Left lung (tissue), 4 donors: ENCODE measurements at regions not wholly inside any gene's neighbourhood (a gene's known extent, or its start where the extent isn't known, plus 50 kb on each side); places are given as distances from the start of the nearest gene placed in this dataset.

Source experiments
- ATAC-seq: fragments of 200-7000 bp; cut with Tn5 transposase; one replicate; pipeline ENCODE4 v1.9.1; 2020; ENCODE audit warnings: moderate library complexity
- DNase-seq, 4 donors: peaks; one replicate each; pipeline ENCODE4 v3.0.0-alpha.2; 2013 to 2020
- H3K27ac ChIP-seq, 2 donors: fragments of 200-600 bp; sonication (generic) in 1 of 2; one replicate each; pipeline versions ENCODE4 v1.5.0 to v1.8.0; 2020 to 2021
- H3K27me3 ChIP-seq, 2 donors: fragments of 200-600 bp; sonication (generic) in 1 of 2; one replicate each; pipeline versions ENCODE4 v1.5.0 to v1.8.0; 2020 to 2021
- H3K36me3 ChIP-seq, 2 donors: fragments of 200-600 bp; sonication (generic) in 1 of 2; one replicate each; pipeline versions ENCODE4 v1.5.0 to v1.8.0; 2020 to 2021
- H3K4me1 ChIP-seq, 2 donors: fragments of 200-600 bp; one replicate each; pipeline ENCODE4 v1.8.0; 2021
- H3K4me3 ChIP-seq, 2 donors: fragments of 200-600 bp; sonication (generic) in 1 of 2; one replicate each; pipeline versions ENCODE4 v1.5.0 to v1.8.0; 2020 to 2021; ENCODE audit warnings: mild to moderate bottlenecking in 1 of 2
- H3K9me3 ChIP-seq, 2 donors: fragments of 200-600 bp; sonication (generic) in 1 of 2; one replicate each; pipeline versions ENCODE4 v1.5.0 to v1.8.0; 2020 to 2021
- CTCF ChIP-seq, 2 donors: fragments of 200-600 bp; sonication (generic) in 1 of 2; IDR thresholded peaks; one replicate each; pipeline versions ENCODE4 v1.5.0 to v1.8.0; 2021; ENCODE audit warnings: antibody characterized with exemption in 2 of 2
- intact Hi-C, 2 donors: fragments of 100-400 bp; cut with DNase I; formaldehyde crosslinking; loops; one replicate each; pipeline versions ENCODE4 v1.11.2 to v1.14.2; 2022
- donor health status: DM: no; HTN: yes; CAD: no.
- donor health status: DM: no; HTN: no; CAD: no.

GRCh38 chrX:28099166-28099565 is 117.9 kb upstream of the DCAF8L1 start:
- no peak for DNase-seq
- no peak for TF ChIP-seq CTCF (IDR thresholded peaks at IDR 0.05)
- Histone ChIP-seq H3K27me3 (no peaks in the 10 kb centered on the region), H3K4me3 (no peak overlapping the region), H3K9me3 (no peaks in the 10 kb centered on the region), H3K36me3 (no peaks in the 10 kb centered on the region), H3K27ac (no peak overlapping the region), H3K4me1 (no peaks in the 10 kb centered on the region)
- no peak for ATAC-seq
- intact Hi-C loops, result no loop called here

DNA sequence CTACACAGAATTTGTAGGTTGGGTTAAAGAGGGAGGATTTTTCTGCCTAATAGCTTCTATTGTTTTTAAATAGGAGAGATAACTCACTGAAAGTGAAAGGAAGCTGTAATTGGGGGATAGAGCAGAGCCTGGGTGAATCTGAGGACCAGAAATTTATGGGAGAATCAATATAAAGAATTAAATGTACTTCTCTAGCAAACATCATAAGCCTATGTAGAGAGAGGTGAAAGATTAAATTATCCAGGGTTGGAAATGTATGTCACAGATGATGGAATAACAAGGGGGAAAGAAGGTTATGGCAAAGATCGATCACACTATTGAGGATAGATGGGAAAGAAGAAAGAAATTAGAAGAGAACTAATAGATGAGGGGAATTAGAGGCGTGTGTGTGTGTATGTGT is 104.4 kb upstream of the DCAF8L1 start:
- Histone ChIP-seq H3K36me3 (no peaks in the 10 kb centered on the region), H3K27ac (no peak overlapping the region), H3K27me3 (no peaks in the 10 kb centered on the region), H3K9me3 (no peaks in the 10 kb centered on the region), H3K4me3 (no peak overlapping the region), H3K4me1 (no peaks in the 10 kb centered on the region)
- no peak for ATAC-seq
- DNase-seq, result no peak
- intact Hi-C loops, result no loop called here
- no peak for TF ChIP-seq CTCF (IDR thresholded peaks at IDR 0.05)

DNA sequence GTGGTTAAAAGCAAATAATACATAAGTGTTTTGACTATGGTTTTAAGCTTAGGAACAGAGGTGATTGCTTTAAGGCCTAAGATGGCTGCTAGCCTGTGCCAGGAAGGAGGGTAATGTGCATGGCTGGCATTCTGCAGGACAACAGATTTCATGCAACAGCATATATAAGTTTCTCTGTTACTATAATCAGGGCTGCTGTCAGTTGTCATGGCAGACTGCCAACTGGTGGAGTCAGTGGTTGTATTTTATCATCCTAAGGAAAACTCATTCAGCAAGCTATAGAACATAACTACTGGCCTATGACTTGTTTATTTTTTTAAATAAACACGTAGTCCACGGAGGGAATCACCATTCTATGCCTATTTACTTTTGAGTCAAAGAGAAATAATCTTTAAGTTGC is 77.7 kb upstream of the DCAF8L1 start:
- peak in 2 of 4 donors; percentile 4 to 21 for DNase-seq
- H3K4me3 ChIP-seq, result no peak overlapping the region
- TF ChIP-seq CTCF (IDR thresholded peaks at IDR 0.05), result no peak
- H3K27me3 ChIP-seq, result no peaks in the 10 kb centered on the region
- peaks cover 0 to 3% of the 10 kb centered on the region in 2 donors for H3K9me3 ChIP-seq
- intact Hi-C loops, result no loop called here
- no peak overlapping the region for H3K27ac ChIP-seq
- H3K36me3 ChIP-seq, result no peaks in the 10 kb centered on the region
- no peak for ATAC-seq
- H3K4me1 ChIP-seq, result no peaks in the 10 kb centered on the region

DNA sequence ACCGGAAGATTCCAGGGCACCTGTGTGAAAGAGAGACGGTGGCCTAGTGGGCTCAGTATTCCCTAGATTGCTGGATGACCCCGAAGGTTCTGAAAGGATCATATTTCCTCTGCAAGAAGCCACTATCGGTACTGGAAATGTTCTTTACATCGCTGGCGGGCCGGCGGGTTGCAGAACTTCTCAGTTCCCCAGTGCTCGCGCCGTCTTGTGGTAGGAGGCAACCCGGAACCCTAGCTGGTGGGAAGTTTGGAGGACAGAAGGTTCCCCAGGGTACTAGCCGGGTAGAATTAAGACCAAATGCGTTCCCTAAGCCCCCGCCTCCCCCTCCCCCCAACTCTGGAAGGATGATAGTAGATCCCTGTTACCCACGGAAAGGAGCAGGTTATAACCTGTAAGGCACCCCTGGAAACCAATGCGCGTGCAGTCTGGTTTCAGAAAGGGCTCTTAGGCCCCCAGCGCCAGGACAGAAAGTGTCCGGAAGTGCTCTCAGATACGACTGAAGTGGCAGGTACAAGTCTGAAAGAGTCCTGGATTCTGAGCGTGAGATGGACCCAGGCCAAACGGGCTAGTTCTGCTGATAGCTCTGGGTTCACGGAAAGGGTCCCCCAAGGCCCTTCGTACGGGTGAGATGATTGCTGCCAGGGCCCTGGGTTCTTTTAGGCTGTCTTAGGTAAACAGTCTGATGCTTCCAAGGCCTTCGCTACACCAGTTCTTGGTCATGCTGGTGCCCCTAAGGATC is 61.7 kb upstream of the DCAF8L1 start:
- peaks cover 0 to 4% of the 10 kb centered on the region in 2 donors for H3K9me3 ChIP-seq
- intact Hi-C loops, result no loop called here
- H3K27me3 ChIP-seq, result no peaks in the 10 kb centered on the region
- no peak for TF ChIP-seq CTCF (IDR thresholded peaks at IDR 0.05)
- ATAC-seq (no peak), DNase-seq (no peak)
- no peak overlapping the region for H3K4me3 ChIP-seq
- no peak overlapping the region for H3K27ac ChIP-seq
- H3K36me3 ChIP-seq, result no peaks in the 10 kb centered on the region
- no peaks in the 10 kb centered on the region for H3K4me1 ChIP-seq

DNA sequence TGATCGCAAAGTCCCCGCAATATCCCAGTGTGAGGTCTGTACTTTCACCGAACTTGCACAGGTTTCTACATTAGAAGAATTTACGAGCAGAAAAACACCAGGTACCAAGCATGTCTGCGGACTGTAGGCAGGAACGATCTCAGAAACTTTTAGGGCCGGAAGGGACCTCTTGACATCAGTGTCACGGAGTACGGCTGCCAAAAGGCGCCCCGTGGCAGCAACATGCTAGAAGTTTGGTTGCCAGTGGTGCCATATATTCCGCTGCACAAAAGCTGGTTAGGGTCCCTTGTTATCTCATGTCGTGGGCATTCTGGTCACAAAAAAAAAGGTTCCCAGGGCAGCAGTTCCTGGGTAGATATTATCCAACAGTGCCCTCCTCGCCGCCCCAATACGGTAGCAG is 61.0 kb upstream of the DCAF8L1 start:
- Histone ChIP-seq H3K36me3 (no peaks in the 10 kb centered on the region), H3K4me1 (no peaks in the 10 kb centered on the region), H3K27ac (no peak overlapping the region), H3K4me3 (no peak overlapping the region), H3K27me3 (no peaks in the 10 kb centered on the region), H3K9me3 (peaks cover 0 to 4% of the 10 kb centered on the region in 2 donors)
- intact Hi-C loops, result no loop called here
- no peak for DNase-seq
- no peak for TF ChIP-seq CTCF (IDR thresholded peaks at IDR 0.05)
- ATAC-seq, result no peak
